ENCODE measurements at regions not wholly inside any gene's neighbourhood (a gene's known extent, or its start where the extent isn't known, plus 50 kb on each side); places are given as distances from the start of the nearest gene placed in this dataset.
A peak's percentile ranks its signal among the peaks of the same experiment; 100 is the strongest.

DNA sequence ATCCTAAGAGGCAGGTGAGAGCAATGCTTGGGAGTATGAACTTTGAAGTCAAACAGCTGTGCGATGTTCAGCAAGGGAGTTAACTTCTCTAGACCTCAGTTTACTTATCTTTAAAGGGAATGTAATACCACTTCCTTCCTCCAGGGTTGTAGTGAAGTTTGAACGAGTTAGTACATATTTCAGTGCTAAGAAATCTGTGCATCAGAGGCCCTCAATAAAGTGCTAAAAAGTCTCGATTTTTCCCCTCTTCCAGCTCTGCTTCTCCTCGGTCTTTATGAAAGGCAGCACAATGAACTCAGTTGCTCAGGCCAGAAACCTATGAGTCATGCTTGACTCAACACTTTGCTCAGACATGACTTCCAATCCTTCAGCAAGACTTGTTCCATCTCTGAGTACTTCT is 418.9 kb downstream of the MDFIC start:
- POLR2A ChIA-PET (ENCODE audit: unreplicated experiment), result interaction anchor here (0.6 kb wide), 1 partner anchor 152 kb away, joined by 3 read pairs; no protein-coding TSS in a partner anchor
- H3K27ac ChIP-seq, result no peak overlapping the region
- CTCF ChIA-PET, result no interaction called here

DNA sequence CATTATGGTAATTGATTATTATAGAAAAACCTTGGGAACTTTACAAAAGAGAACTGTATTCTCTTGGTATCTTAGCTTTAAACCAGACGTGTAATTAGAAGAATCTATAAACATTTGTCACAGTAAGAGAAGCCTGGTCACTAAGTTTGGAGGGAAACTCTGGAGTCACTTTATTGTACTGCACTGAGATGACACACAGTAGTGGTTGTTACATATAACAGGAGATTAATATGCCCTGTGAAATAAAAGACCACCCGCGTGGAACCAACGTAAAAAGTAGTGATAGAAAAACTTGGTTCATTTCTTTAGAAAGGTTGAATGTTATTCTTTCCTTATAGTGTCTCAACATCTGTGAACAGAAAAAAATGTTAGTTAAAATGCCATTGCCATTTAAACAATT is 416.1 kb downstream of the MDFIC start:
- no TSS peak for BruUV-seq (replicated peaks)
- H3K79me2 ChIP-seq (ENCODE audit: low read depth), result no peaks in the 10 kb centered on the region
- no peaks in the 10 kb centered on the region for H4K20me1 ChIP-seq (ENCODE audit: insufficient read depth)
- TF ChIP-seq EZH2 (IDR thresholded peaks at IDR 0.05; ENCODE audit: low read depth), result no peak
- TF ChIP-seq, protein P1, sequence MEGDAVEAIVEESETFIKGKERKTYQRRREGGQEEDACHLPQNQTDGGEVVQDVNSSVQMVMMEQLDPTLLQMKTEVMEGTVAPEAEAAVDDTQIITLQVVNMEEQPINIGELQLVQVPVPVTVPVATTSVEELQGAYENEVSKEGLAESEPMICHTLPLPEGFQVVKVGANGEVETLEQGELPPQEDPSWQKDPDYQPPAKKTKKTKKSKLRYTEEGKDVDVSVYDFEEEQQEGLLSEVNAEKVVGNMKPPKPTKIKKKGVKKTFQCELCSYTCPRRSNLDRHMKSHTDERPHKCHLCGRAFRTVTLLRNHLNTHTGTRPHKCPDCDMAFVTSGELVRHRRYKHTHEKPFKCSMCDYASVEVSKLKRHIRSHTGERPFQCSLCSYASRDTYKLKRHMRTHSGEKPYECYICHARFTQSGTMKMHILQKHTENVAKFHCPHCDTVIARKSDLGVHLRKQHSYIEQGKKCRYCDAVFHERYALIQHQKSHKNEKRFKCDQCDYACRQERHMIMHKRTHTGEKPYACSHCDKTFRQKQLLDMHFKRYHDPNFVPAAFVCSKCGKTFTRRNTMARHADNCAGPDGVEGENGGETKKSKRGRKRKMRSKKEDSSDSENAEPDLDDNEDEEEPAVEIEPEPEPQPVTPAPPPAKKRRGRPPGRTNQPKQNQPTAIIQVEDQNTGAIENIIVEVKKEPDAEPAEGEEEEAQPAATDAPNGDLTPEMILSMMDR (conservative IDR thresholded peaks at IDR 0.05), result no peak
- H3K9me3 ChIP-seq (ENCODE audit: insufficient read depth, low read depth), result no peaks in the 10 kb centered on the region
- H3K27ac ChIP-seq, result no peak overlapping the region
- no peaks in the 10 kb centered on the region for H3K27me3 ChIP-seq (ENCODE audit: insufficient read depth, low read depth)
- no peaks in the 10 kb centered on the region for H3F3A ChIP-seq (ENCODE audit: insufficient read depth, low read depth)
- no peak overlapping the region for H3K4me2 ChIP-seq
- ChIA-PET CTCF (no interaction called here), POLR2A (ENCODE audit: unreplicated experiment) (no interaction called here)
- intact Hi-C loops (cut with micrococcal nuclease; ENCODE audit: unreplicated experiment), result no loop called here
- no peaks in the 10 kb centered on the region for H3K36me3 ChIP-seq (ENCODE audit: low read depth)
- H3K4me3 ChIP-seq, result no peak overlapping the region
- H3K4me1 ChIP-seq (replicated peaks; ENCODE audit: insufficient read depth), result no peaks in the 10 kb centered on the region
- DNase-seq, result no peak
- H2AFZ ChIP-seq, result no peak overlapping the region
- H3K9me2 ChIP-seq (ENCODE audit: insufficient read depth), result no peaks in the 10 kb centered on the region

More for the DNA sequence above, 418.9 kb downstream of the MDFIC start:
- intact Hi-C loops (cut with micrococcal nuclease; ENCODE audit: unreplicated experiment), result no loop called here
- Histone ChIP-seq H3K4me2 (no peak overlapping the region; the same call in 1 of the 2 replicates), H3K36me3 (ENCODE audit: low read depth) (no peaks in the 10 kb centered on the region), H3K27me3 (ENCODE audit: insufficient read depth, low read depth) (no peaks in the 10 kb centered on the region), H3K9me3 (ENCODE audit: insufficient read depth, low read depth) (no peaks in the 10 kb centered on the region), H3F3A (ENCODE audit: insufficient read depth, low read depth) (no peaks in the 10 kb centered on the region), H3K4me3 (no peak overlapping the region), H3K4me1 (replicated peaks; ENCODE audit: insufficient read depth) (no peaks in the 10 kb centered on the region), H4K20me1 (ENCODE audit: insufficient read depth) (no peaks in the 10 kb centered on the region), H2AFZ (peak overlapping the region; percentile 66; the same call in 1 of the 2 replicates), H3K9me2 (ENCODE audit: insufficient read depth) (no peaks in the 10 kb centered on the region), H3K79me2 (ENCODE audit: low read depth) (no peaks in the 10 kb centered on the region)
- peak in 1 of 2 experiments; percentile 26 for DNase-seq
- BruUV-seq (replicated peaks), result no TSS peak
- TF ChIP-seq, protein P1 (conservative IDR thresholded peaks at IDR 0.05), result peak; percentile 40; the same call in 1 of the 2 replicates
- no peak for TF ChIP-seq EZH2 (IDR thresholded peaks at IDR 0.05; ENCODE audit: low read depth)

DNA sequence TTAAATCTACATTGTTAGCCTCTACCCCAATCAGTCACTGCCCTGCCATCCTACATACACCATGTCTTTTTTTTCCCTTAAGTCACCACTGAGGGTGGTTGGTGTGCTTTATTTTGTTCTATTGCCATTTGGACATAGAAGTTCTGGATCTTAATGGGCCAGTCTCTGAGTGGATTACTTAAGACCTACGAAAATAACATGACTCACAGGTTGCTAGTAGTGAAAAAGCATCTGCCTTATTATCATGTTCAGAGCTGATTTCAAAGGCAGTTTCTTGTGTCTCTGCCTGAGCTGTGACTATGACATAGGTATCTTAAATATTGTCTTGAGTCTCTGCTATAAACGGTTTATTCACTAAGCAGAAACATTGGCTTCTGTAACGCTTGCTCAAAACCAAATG is 410.8 kb downstream of the MDFIC start:
- Histone ChIP-seq H3K27ac (no peak overlapping the region), H3K4me3 (no peak overlapping the region), H3K4me1 (replicated peaks; ENCODE audit: insufficient read depth) (no peaks in the 10 kb centered on the region), H3K79me2 (ENCODE audit: low read depth) (no peaks in the 10 kb centered on the region), H3K9me2 (ENCODE audit: insufficient read depth) (peaks cover 1% of the 10 kb centered on the region; the same call in 1 of the 2 replicates), H2AFZ (no peak overlapping the region), H3K9me3 (ENCODE audit: insufficient read depth, low read depth) (no peaks in the 10 kb centered on the region), H3K36me3 (ENCODE audit: low read depth) (no peaks in the 10 kb centered on the region), H4K20me1 (ENCODE audit: insufficient read depth) (no peaks in the 10 kb centered on the region), H3K27me3 (ENCODE audit: insufficient read depth, low read depth) (no peaks in the 10 kb centered on the region), H3K4me2 (no peak overlapping the region), H3F3A (ENCODE audit: insufficient read depth, low read depth) (no peaks in the 10 kb centered on the region)
- ChIA-PET CTCF (interaction anchor here (0.7 kb wide), 1 partner anchor 1308 kb away, joined by 3 read pairs; no protein-coding TSS in a partner anchor), POLR2A (ENCODE audit: unreplicated experiment) (no interaction called here)
- intact Hi-C loops (cut with micrococcal nuclease; ENCODE audit: unreplicated experiment), result no loop called here
- DNase-seq, result no peak
- TF ChIP-seq EZH2 (IDR thresholded peaks at IDR 0.05; ENCODE audit: low read depth), result no peak
- TF ChIP-seq, protein P1 (conservative IDR thresholded peaks at IDR 0.05), result no peak
- no TSS peak for BruUV-seq (replicated peaks)

Measured in PC-9 (cell line).